ENCODE measurements at regions not wholly inside any gene's neighbourhood (a gene's known extent, or its start where the extent isn't known, plus 50 kb on each side); places are given as distances from the start of the nearest gene placed in this dataset.

DNA sequence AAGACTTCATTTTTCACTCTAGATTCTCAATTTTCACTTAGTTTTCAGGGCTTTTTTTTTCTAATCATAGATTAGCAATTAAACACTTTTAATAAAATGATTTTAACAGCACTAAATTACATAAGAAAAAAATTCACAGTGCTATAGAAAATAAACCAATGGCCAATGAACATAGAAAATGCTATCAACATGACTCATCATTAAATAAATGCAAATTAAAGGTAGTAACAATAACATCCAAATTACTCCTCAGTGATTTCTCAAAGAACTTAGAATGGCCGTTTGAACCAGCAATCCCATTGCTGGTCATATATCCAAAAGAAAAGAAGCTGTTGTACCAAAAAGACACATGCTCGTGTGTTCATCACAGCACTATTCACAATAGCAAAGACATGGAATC, 1058.9 kb downstream of the UQCRFS1 start:
- DNase-seq (ENCODE audit: insufficient read length, low spot score), result no peak
- no peak for FAIRE-seq
- TF ChIP-seq POLR2A (IDR thresholded peaks at IDR 0.05; ENCODE audit: low read depth, low read length), result no peak
- TF ChIP-seq POU2F2 (IDR thresholded peaks at IDR 0.05; ENCODE audit: low read depth, low read length), result no peak
- no peak for TF ChIP-seq PAX5 (IDR thresholded peaks at IDR 0.05; ENCODE audit: insufficient read depth, low read length, severe bottlenecking)
- TF ChIP-seq SPI1 (IDR thresholded peaks at IDR 0.05; ENCODE audit: low read depth, low read length), result no peak
- no peak for TF ChIP-seq POLR2AphosphoS5 (IDR thresholded peaks at IDR 0.05; ENCODE audit: low read depth, low read length)
- TF ChIP-seq TAF1 (IDR thresholded peaks at IDR 0.05; ENCODE audit: low read depth, low read length), result no peak

DNA sequence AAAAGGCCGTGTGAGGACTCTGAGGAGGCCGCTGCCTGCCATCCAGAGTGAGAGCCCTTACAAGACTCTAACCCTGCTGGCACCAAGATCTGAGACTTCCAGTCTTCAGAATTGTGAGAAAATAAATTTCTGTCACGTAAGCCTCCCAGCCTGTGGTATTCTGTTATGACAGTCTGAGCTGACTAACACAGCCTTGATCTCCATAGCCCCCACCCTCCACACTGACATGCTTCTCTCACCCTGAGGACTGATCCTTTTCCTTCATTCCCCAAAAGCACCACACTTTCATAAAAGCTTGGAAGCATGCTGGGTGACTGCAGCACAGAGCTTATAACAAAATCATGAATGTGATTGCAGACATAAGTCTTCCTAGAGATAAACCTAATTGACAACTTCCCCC, 1059.8 kb downstream of the UQCRFS1 start:
- DNase-seq (ENCODE audit: insufficient read length, low spot score) (no peak), FAIRE-seq (no peak)
- TF ChIP-seq SPI1 (IDR thresholded peaks at IDR 0.05; ENCODE audit: low read depth, low read length) (no peak), PAX5 (IDR thresholded peaks at IDR 0.05; ENCODE audit: insufficient read depth, low read length, severe bottlenecking) (no peak), TAF1 (IDR thresholded peaks at IDR 0.05; ENCODE audit: low read depth, low read length) (no peak), POLR2AphosphoS5 (IDR thresholded peaks at IDR 0.05; ENCODE audit: low read depth, low read length) (no peak), POU2F2 (IDR thresholded peaks at IDR 0.05; ENCODE audit: low read depth, low read length) (no peak)

DNA sequence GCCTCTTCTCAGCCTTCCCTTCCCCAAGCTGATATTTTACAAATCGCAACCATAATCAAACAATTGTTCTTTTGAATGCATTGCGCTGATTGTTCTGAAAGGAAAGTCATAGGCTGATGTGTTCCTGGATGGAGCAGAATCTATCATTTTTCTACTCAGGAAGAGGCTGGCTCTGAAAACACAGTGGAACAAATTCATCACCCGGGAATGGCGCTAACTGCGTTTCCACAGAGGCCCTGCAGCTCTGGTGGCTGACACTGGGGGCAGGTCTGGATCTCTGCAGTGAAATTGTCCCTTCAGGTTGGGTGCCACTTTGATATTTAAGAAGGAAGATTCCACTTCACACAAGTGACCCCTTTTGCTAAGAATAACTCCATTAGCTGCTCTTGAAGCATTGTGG, 1060.8 kb downstream of the UQCRFS1 start:
- TF ChIP-seq POLR2AphosphoS5 (IDR thresholded peaks at IDR 0.05; ENCODE audit: low read depth, low read length) (no peak), POLR2A (IDR thresholded peaks at IDR 0.05; ENCODE audit: low read depth, low read length) (no peak), POU2F2 (IDR thresholded peaks at IDR 0.05; ENCODE audit: low read depth, low read length) (no peak), PAX5 (IDR thresholded peaks at IDR 0.05; ENCODE audit: insufficient read depth, low read length, severe bottlenecking) (no peak), TAF1 (IDR thresholded peaks at IDR 0.05; ENCODE audit: low read depth, low read length) (no peak), SPI1 (IDR thresholded peaks at IDR 0.05; ENCODE audit: low read depth, low read length) (no peak)
- DNase-seq (ENCODE audit: insufficient read length, low spot score) (no peak), FAIRE-seq (no peak)

DNA sequence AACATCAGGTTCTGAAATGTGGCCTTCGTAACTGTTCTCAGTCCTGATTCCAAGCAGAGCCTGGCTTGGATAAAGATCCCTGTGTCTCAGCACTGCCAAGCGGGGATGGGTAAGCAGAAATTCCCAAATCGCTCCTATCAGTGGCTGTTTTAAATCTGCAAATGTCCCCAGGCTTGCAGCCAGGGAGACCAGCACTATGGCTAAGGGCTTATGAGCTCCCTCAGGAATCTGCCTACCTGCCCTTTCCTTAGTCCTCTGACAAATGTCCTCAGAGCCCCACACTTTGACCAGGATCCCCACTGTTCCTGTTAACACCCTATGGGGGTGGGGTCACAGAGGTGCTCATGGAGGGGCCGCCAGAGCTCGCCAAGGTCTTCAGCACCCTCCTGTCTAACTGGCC, 1062.8 kb downstream of the UQCRFS1 start:
- TF ChIP-seq POLR2A (IDR thresholded peaks at IDR 0.05; ENCODE audit: low read depth, low read length) (no peak), POU2F2 (IDR thresholded peaks at IDR 0.05; ENCODE audit: low read depth, low read length) (no peak), TAF1 (IDR thresholded peaks at IDR 0.05; ENCODE audit: low read depth, low read length) (no peak), SPI1 (IDR thresholded peaks at IDR 0.05; ENCODE audit: low read depth, low read length) (no peak), POLR2AphosphoS5 (IDR thresholded peaks at IDR 0.05; ENCODE audit: low read depth, low read length) (no peak), PAX5 (IDR thresholded peaks at IDR 0.05; ENCODE audit: insufficient read depth, low read length, severe bottlenecking) (no peak)
- DNase-seq (ENCODE audit: insufficient read length, low spot score), result no peak
- FAIRE-seq, result no peak

DNA sequence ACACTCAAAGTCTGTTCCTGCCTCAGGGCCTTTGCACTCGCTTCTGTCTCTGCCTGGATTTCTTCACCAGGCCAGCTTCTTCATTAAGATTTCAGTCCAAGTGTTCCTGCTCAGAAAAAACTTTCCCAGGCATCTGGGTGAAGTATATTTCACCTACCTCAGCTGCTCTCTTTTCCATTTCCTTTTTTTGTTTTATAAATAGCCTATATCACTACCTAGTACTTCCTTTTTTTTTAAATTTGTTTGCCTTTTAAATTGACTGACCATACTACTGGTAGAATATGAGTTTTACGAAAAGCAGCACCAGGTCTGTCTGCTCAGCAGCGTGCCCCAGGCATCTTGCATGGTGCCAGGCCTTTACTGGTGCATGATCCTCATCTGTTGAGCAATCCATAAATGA, 1064.4 kb downstream of the UQCRFS1 start:
- no peak for DNase-seq (ENCODE audit: insufficient read length, low spot score)
- FAIRE-seq, result no peak
- TF ChIP-seq PAX5 (IDR thresholded peaks at IDR 0.05; ENCODE audit: insufficient read depth, low read length, severe bottlenecking) (no peak), SPI1 (IDR thresholded peaks at IDR 0.05; ENCODE audit: low read depth, low read length) (peak; percentile 42)

DNA sequence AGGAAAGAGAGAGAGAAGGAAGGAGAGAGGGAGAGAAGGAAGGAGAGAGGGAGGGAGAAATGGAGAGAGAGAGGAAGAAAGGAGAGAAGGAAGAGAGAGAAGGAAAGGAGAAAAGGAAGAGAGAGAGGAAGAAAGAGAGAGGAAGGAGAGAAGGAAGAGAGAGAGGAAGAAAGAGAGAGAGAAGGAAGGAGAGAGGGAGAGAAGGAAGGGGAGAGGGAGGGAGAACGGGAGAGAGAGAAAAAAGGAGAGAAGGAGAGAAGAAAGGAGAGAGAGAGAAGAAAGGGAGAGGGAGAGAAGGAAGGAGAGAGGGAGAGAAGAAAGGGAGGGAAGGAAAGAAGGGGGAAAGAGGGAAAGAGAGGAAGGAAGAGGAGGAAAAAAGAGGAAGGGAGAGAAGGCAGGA, 1070.7 kb downstream of the UQCRFS1 start:
- DNase-seq (ENCODE audit: insufficient read length, low spot score) (no peak), FAIRE-seq (no peak)
- TF ChIP-seq SPI1 (IDR thresholded peaks at IDR 0.05; ENCODE audit: low read depth, low read length) (no peak), PAX5 (IDR thresholded peaks at IDR 0.05; ENCODE audit: insufficient read depth, low read length, severe bottlenecking) (no peak), TAF1 (IDR thresholded peaks at IDR 0.05; ENCODE audit: low read depth, low read length) (no peak), POU2F2 (IDR thresholded peaks at IDR 0.05; ENCODE audit: low read depth, low read length) (no peak), POLR2A (IDR thresholded peaks at IDR 0.05; ENCODE audit: low read depth, low read length) (no peak), POLR2AphosphoS5 (IDR thresholded peaks at IDR 0.05; ENCODE audit: low read depth, low read length) (no peak)

DNA sequence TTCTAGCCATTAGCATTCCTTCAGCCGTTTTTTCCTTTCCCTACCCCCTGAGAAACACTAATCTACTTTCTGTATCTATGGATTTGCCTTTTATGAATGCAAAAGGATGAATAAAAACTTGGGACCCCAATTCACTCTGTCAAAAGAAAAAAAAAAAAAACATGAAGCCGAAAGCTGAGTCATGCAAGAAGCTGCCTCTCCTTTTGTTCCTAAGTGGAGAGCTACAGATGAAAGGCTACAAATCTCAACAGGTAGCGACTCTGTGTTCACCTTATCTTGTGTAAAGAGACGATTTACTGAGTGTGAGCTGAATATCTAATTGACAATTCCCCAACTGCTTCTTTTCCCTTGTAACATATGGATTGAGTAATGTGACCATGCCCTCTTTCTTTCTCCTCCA, 1072.8 kb downstream of the UQCRFS1 start:
- no peak for TF ChIP-seq SPI1 (IDR thresholded peaks at IDR 0.05; ENCODE audit: low read depth, low read length)
- no peak for TF ChIP-seq PAX5 (IDR thresholded peaks at IDR 0.05; ENCODE audit: insufficient read depth, low read length, severe bottlenecking)
- no peak for TF ChIP-seq POLR2A (IDR thresholded peaks at IDR 0.05; ENCODE audit: low read depth, low read length)
- no peak for TF ChIP-seq POU2F2 (IDR thresholded peaks at IDR 0.05; ENCODE audit: low read depth, low read length)
- TF ChIP-seq TAF1 (IDR thresholded peaks at IDR 0.05; ENCODE audit: low read depth, low read length), result no peak
- no peak for TF ChIP-seq POLR2AphosphoS5 (IDR thresholded peaks at IDR 0.05; ENCODE audit: low read depth, low read length)
- DNase-seq (ENCODE audit: insufficient read length, low spot score), result no peak
- no peak for FAIRE-seq

DNA sequence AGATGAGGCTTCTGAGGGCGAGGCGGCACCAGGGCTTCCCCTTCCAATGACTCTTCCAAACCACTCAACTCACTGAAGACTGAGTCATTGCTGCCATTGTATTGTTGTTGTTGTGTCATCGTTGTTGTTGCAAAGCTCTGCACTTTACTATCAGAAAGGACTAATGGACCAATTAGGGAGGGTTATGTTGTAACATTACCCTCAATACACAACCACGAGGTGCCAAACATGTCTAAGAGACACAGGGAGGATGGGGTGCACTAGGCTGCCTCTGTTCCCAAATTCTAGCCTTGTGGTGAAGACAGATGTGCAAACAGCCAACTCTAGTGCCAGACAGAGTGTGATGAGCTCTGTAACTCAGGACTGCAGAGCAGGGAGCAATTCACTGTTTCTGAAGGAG, 1075.2 kb downstream of the UQCRFS1 start:
- FAIRE-seq (no peak), DNase-seq (ENCODE audit: insufficient read length, low spot score) (no peak)
- TF ChIP-seq POLR2A (IDR thresholded peaks at IDR 0.05; ENCODE audit: low read depth, low read length), result no peak
- no peak for TF ChIP-seq TAF1 (IDR thresholded peaks at IDR 0.05; ENCODE audit: low read depth, low read length)
- no peak for TF ChIP-seq POU2F2 (IDR thresholded peaks at IDR 0.05; ENCODE audit: low read depth, low read length)
- no peak for TF ChIP-seq PAX5 (IDR thresholded peaks at IDR 0.05; ENCODE audit: insufficient read depth, low read length, severe bottlenecking)
- no peak for TF ChIP-seq SPI1 (IDR thresholded peaks at IDR 0.05; ENCODE audit: low read depth, low read length)
- TF ChIP-seq POLR2AphosphoS5 (IDR thresholded peaks at IDR 0.05; ENCODE audit: low read depth, low read length), result no peak

DNA sequence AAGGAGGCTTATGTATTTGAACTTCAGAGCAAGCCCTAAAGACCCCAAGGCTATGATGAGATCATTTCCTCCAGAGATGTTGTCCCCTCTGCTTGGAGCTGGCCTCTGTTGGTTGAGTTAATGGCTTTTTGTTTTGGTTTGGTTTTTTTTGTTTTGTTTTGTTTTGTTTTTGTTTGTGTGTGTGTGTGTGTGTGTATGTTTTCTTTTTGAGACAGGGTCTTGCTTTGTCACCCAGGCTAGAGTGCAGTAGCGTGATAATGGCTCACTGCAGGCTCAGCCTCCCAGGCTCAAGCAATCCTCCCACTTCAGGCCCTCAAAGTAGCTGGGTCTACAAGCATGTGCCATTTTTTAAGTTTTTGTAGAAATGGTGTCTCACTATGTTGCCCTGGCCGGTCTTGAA, 1076.2 kb downstream of the UQCRFS1 start:
- no peak for FAIRE-seq
- no peak for TF ChIP-seq SPI1 (IDR thresholded peaks at IDR 0.05; ENCODE audit: low read depth, low read length)
- TF ChIP-seq POU2F2 (IDR thresholded peaks at IDR 0.05; ENCODE audit: low read depth, low read length), result no peak
- no peak for TF ChIP-seq PAX5 (IDR thresholded peaks at IDR 0.05; ENCODE audit: insufficient read depth, low read length, severe bottlenecking)
- TF ChIP-seq TAF1 (IDR thresholded peaks at IDR 0.05; ENCODE audit: low read depth, low read length), result no peak
- TF ChIP-seq POLR2A (IDR thresholded peaks at IDR 0.05; ENCODE audit: low read depth, low read length), result no peak
- no peak for TF ChIP-seq POLR2AphosphoS5 (IDR thresholded peaks at IDR 0.05; ENCODE audit: low read depth, low read length)
- no peak for DNase-seq (ENCODE audit: insufficient read length, low spot score)

DNA sequence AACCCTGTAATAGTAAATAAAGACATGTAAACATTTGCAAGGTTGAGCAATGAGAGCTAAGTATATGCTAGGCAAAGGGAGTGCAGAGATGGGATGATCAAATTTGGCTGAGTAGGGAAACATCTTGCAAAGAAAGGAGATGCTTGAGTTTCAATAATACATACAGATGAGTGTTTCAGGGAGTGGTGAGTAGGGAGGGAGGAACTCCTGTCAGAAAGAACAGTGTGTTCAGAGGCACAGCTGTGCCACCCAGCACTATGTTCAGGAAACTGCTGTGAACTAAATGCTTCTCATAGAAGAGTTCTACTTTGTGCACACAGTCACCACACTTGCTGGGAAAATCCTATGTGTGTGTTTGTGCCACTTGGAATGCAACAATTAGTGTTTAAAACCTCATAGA, 1077.1 kb downstream of the UQCRFS1 start:
- DNase-seq (ENCODE audit: insufficient read length, low spot score) (no peak), FAIRE-seq (no peak)
- TF ChIP-seq SPI1 (IDR thresholded peaks at IDR 0.05; ENCODE audit: low read depth, low read length) (no peak), POLR2A (IDR thresholded peaks at IDR 0.05; ENCODE audit: low read depth, low read length) (no peak), POU2F2 (IDR thresholded peaks at IDR 0.05; ENCODE audit: low read depth, low read length) (no peak), TAF1 (IDR thresholded peaks at IDR 0.05; ENCODE audit: low read depth, low read length) (no peak), PAX5 (IDR thresholded peaks at IDR 0.05; ENCODE audit: insufficient read depth, low read length, severe bottlenecking) (no peak), POLR2AphosphoS5 (IDR thresholded peaks at IDR 0.05; ENCODE audit: low read depth, low read length) (no peak)

All from GM12891 (cell line).